HG03066 (cell line): ENCODE measurements at regions not wholly inside any gene's neighbourhood (a gene's known extent, or its start where the extent isn't known, plus 50 kb on each side); places are given as distances from the start of the nearest gene placed in this dataset.
A peak's percentile ranks its signal among the peaks of the same experiment; 100 is the strongest.
"Not testable (repeated sequence)": the region's sequence is repeated elsewhere in the genome, so short reads cannot be mapped to it uniquely, and the experiment has no call there.

Source experiments
- ATAC-seq: cut with Tn5 transposase; IDR thresholded peaks from one replicate; pipeline ENCODE4 v1.9.1; 2021; ENCODE audit warnings: low read depth; ENCODE audit not compliant: unreplicated experiment

DNA sequence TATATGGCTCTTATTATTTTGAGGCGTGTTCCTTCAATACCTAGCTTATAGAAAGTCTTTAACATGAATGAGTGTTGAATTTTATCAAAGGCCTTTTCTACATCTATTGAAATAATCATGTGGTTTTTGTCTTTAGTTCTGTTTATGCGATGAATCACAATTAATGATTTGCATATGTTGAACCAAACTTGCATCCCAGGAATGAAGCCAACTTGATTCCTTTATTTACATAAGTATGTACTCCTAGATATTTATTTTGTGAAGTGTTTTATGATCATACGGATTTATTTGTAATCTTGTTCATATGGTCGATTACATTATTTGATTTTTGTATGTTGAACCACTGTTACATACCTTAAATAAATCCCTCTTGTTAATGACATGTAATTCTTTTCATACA, 244.3 kb upstream of the KCND2 start:
- no peak for ATAC-seq

DNA sequence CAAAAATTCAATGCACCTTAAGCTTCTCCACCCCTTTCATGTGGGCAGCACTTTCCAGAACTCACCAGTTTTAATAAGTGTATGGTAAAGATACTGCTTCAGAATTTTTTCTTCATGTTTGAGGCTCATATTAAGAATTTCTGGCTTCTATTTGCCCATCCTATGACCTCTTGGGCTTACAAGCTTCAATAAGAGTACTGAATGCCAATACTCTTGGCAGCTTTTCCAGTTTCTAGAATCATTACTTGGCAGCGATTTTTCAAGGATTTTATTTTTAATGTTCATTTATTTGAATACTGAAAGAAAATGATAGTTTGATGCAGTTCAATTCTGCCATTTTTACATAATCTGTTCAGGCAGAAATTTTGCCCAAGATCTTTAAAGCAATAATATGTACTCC, 242.1 kb upstream of the KCND2 start:
- no peak for ATAC-seq

DNA sequence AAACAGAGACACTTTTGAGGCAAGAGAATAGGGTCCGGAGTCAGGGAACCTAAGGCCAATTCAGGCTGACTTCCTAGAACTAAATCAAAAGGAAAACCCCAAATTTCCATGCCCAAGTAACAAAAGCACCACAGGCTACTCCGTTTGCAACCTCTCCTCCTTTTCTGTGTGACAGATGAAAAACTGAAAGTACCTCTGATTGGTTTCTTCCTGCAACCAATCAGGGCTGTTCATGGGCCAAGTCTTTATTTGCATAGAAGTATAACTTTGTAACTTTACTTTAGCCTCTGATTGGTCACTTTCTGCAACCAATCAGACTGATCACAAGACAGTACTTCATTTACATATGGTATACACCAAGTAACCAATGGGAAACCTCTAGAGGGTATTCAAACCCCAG, 239.9 kb upstream of the KCND2 start:
- ATAC-seq, result no peak

DNA sequence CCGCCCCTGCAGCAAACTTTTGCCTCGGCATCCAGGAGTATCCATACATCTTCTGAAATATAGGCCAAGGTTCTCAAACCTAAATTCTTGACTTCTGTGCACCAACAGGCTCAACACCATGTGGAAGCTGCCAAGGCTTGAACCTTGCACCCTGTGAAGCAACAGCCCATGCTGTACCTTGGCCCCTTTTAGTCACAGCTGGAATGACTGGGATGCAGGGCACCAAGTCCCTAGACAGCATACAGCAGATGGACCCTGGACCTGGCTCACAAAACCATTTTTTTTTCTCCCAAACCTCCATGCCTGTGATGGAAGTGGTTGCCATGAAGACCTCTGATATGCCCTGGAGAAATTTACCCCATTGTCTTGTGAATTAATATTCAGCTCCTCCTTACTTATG, 233.8 kb upstream of the KCND2 start:
- ATAC-seq, result no peak

DNA sequence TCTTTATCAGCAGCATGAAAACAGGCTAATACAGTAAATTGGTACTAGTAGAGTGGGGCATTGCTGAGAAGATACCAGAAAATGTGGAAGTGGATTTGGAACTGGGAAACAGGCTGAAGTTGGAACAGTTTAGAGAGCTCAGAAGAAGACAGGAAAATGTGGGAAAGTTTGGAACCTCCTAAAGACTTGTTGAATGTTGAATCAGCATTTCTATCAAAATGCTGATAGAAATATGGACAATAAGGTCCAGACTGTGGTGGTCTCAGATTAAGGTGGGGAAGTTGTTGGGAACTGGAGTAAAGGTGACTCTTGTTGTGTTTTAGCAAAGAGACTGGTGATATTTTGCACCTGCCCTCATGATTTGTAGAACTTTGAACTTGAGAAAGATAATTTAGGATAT, 231.2 kb upstream of the KCND2 start:
- no peak for ATAC-seq

DNA sequence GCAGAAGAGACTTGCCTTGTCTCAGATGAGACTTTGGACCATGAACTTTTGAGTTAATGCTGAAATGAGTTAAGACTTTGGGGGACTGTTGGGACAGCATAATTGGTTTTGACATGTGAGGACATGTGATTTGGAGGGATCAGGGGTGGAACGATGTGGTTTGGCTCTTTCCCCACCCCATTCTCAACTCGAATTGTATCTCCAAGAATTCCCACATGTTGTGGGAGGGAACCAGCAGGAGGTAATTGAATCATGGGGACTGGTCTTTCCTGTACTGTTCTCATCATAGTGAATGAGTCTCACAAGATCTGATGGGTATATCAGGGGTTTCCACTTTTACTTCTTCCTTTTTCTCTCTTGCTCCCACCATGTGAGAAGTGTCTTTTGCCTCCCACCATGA, 229.7 kb upstream of the KCND2 start:
- ATAC-seq, result no peak

DNA sequence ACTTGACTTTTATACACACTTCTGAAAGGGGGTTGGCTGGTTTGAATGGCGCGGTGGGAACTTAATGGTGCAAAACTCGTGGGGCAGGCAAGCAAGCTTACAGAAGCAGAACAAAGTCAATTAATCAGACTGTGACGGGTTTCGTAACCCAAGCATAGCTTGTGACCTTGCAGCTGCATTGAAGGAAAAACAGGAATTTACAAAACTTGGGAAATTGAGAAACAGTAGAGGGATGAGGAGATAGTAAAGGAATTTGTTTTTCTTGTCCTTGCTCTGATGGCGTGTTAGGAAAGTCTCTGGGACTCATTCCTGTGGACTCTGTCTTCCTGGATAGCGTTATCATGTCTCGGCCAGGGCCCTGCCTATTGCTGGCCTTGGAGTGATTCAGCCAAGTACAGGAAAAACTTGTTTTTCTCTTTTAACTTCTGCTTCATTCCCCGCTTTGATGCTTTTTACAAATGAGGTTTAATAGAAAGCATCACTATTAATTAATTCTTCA, 220.0 kb upstream of the KCND2 start:
- no peak for ATAC-seq

DNA sequence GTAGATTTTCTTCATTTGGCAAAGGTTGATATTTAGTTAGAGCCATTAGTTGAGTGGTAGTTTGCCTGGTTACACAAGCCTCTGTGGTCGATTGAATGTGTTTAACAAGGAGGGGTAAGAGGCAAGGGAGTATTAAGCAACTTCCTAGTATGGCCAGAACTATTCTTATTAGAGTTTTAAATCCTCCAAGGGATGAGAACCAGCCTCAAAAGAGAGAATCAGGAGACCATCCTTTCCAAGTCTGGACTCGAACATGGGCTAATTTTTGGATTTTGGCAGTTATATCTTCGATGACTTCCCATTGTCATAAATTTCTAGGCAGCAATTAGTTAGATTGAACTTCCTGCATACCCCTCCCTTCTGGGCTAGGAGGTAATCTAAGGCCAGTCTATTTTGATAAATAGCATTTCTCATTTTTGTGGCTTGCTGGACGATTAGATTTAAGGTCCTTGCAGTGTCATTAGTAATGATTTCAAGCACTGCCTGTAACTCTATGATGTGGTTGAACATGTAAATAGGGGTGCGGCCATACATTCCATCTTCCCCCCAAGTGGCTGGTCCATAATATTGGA, 219.5 kb upstream of the KCND2 start:
- no peak for ATAC-seq

DNA sequence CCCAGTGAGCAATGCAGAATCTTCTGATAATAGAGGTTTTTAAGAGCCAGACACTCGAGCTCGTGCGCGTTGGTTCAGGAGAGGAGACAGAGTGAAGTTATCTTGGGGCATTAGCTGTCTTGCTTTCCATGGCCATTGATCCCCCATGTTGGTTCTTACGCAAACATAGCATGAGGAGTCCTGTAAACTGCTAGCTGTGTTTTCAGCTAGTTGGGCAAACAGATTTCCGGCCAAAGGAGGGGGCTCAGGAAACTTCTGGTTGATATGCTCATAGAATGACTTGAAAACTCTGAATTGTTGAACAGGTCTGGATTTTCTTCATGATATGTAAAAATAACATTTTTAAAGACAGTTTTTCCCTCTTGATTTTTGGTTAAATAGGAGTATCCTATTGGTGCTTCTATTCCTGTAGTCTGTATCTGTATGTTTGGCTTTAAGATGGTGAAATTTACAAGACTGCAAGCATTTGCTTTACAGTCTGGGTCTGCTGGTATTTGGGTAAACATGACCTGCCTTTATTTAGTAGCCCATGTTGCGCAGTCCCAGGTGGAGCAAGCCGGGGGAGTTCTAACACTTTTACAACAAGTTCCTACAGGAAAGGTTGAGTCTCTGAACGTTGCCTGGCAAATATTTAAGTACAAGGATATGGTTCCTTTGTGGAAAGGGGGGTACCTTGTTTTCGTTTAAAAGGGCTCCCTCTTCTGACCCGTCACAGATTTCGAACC, 218.4 kb upstream of the KCND2 start:
- ATAC-seq, result no peak

DNA sequence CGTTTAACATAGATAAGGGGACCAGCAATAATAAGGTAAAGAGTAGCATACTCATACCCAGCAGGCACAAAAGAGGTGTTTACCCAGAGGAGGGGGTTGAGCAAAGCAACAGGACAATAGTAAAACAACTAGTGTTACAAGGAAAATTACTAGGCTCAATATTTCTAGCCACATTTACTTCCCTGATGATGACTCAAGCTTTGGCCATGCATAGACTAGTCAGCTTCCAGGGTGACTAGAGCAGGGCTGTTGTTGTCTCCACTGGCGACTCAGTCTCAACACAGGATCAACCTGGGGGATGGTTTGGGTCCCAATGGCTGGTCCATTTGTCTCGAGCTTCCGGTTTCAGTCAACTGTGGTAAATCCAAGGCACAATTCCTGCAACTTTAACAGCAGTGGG, 217.7 kb upstream of the KCND2 start:
- ATAC-seq, result no peak

DNA sequence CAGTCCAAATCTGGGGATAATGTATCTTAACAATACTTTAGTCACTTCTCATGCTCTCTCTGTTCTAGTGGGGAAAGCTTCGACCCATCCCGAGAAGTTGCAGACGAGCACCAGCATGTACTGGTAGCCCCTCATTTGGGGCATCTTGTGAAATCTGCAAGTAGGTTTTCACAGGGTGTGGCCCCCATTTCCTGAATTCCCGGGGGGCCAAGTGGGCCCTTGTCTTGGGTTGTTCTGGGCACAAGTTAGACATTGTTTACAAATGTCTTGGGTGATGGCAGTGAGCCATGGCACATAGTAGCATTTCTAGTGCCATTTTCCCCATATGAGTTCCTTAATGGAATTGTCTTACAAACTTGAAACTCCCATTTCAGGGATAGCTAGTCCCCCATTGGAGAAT, 216.7 kb upstream of the KCND2 start:
- no peak for ATAC-seq

DNA sequence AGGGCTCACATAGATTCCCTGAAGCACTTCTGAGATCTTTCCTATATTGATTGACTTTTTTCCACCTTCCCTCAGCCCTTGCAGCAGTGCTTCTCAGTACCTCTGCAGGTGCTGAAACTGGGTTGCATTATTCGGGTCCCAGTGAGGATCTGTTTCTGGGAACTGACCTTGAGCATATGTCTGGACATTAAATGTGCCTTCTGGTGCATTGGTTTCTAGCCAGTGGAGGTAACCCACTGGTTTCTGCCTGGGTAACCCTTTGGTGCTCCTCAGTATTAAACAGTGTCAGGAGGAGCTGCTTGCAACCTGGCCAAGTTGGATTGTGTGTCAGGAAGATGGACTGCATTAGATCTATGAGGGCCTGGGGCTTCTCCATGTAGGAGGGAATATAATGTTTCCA, 213.3 kb upstream of the KCND2 start:
- ATAC-seq, result no peak

DNA sequence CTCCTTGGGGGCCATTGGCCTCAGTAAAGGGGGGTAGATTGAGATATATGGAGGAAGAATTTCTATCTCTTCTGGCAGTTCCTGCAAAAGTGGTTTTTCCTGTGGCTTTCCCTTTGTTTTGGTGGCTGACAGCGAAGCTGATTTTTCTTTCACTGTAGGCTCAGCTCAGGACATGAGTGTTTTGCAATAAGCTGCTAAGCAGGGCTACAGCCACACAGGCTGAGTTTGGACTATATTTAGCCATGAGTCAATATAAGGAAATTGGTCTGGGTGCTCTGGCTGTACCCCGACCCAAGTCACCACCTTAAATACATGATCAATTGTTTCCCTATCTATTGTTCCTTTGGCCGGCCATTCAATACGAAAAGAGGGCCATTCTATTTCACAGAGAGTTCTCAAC, 212.7 kb upstream of the KCND2 start:
- ATAC-seq, result no peak

DNA sequence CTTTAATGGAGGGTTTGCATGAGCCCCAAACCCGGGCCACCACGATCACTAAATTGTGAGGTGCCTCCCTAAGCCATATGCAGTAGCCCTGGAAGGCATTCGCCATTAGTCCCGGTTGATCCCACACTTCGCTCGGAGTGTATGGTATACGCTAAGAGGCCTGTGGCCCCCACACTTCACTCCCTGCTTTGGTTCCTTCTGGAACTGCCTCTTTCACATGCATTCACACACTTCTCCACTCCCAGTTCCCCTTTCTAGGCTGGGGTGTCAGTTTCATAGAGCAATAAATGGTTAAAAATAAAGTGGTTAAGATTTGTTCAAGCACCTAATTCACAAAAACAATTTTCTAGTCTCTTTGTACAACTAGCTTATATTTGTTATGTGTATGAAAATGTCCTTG, 212.1 kb upstream of the KCND2 start:
- ATAC-seq, result no peak

DNA sequence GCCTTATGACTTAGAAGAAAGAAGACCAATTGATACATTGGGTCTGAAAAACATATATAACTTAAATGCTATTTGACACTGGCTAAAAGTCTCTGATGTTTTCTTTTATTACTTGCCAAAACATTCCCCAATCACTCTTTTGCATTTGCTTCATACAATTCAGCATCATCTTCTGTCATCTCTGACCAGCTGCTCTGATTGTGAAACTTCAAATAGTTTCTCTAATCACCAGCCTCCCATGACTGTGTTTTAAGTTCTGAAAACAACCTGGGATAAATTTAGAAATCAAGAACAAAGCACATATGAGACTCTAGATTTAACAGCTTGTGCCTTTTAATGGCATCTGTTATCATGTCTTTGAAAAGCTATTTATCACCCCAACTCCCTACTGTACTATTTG, 208.4 kb upstream of the KCND2 start:
- ATAC-seq, result peak; percentile 87

DNA sequence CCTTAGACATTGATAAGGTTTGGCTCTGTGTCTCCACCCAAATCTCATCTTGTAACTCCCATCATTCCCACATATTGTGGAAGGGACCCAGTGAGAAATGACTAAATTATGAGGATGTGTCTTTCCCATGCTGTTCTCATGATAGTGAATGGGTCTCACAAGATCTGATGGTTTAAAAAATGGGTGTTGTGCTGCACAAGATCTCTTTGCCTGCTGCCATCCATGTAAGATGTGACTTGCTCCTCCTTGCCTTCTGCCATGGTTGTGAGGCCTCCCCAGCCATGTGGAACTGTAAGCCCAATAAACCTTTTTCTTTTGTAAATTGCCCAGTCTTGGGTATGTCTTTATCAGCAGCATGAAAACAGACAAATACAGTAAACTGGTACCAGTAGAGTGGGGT, 206.1 kb upstream of the KCND2 start:
- not testable (repeated sequence) for ATAC-seq

DNA sequence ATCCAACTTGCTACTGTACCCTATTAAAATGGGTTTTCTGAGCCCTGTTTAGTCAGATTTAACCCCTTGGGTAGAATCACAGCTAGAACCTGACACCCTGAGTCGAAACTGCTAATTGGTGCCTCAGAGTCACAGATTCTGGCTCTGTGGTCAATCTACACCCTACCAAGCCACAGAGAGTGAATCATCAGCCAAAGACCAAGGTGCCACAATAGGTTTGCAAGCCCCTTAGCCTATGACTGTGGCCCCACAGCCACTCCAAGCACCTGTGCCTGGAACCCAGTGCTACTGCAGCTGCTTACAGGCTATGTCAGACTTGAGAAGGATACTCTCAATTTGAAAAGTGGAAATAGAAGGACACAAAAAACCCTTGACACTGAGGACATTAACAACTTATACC, 202.8 kb upstream of the KCND2 start:
- ATAC-seq, result no peak

DNA sequence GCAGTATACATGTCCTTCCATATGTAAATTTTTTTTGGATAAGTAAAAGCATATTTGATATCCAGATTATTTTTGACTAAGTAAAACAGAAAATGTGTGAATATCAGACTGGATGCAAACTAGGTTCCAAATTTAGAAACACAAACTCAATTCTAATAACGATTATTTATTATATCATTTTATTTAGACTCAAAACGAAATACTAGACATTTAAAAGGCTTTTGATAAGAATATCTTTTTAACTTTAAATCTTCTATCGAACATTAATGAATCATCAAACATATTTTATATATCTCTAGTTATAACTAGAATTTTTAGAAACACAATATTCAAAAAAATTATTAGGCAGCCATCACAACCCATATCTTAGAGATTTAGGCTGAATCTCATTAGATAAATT, 195.2 kb upstream of the KCND2 start:
- ATAC-seq, result no peak

DNA sequence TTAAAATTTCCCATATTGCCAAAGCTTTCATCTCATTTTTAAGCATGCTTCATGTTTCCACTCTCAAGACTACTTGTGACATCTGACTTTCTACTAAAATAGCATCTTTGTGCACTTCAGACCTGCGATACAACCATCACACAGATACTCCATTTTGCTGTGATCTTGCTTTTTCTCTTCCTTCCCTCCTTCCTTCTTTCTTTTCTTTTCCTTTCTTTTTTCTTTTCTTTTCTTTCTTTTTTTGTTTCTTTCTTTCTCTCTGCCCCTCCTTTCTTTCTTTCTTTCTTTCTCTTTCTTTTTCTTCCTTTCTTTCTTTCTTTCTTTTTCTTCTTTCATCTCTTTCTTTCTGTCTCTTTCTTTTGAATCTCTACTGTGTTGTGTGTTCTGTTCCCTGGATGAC, 194.0 kb upstream of the KCND2 start:
- no peak for ATAC-seq

DNA sequence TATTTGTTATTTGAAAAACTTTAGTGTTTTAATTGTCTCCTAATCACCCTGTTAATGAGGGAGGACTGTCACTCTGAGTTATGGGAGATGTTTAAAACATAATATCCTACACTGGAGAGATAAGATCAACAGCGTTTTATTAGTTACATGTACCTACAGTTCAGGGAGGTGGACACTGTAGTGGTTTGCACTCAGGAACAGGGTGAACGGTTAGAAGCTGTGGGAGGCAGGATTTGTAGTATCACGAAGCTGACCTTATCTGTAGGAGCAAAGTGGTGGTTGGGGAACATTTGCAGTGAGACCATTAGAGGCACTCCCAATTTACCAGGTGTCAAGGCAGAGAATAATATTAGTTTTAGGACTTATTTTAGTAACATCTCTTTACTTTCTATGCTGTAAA, 193.3 kb upstream of the KCND2 start:
- no peak for ATAC-seq

DNA sequence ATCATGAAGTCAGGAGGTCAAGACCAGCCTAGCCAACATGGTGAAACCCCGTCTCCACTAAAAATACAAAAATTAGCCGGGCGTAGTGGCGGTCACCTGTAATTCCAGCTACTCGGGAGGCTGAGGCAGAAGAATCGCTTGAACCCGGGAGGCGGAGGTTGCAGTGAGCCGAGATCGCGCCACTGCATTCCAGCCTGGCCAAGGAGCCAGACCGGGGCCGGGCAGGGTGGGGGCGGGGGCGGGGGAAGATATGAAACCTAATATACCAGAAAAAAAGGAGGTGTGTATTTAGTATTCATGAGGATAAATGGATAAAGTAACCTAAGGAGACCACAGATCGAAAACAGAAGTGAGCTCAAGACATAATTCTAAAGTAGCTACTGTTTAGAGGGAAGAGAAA, 186.5 kb upstream of the KCND2 start:
- ATAC-seq, result not testable (repeated sequence)

DNA sequence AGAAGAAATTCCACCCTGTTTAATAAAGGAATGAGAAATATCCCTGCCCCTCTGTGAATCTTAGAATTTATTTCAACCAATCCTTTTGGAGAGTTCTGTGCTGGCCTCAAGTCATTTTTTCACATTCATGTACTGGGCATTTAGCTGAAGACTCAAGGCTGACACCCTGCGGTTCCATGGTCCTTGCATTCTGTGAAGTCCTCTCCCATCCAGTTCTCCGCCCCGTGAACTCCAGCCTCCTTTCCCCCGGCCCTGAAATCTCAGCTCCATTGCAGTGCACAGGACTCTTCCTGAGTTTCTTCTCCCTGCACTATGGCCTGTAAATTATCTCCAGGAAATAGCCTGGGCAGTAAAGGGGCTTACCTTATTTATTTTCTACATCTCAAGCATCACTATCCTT, 183.0 kb upstream of the KCND2 start:
- ATAC-seq, result no peak

DNA sequence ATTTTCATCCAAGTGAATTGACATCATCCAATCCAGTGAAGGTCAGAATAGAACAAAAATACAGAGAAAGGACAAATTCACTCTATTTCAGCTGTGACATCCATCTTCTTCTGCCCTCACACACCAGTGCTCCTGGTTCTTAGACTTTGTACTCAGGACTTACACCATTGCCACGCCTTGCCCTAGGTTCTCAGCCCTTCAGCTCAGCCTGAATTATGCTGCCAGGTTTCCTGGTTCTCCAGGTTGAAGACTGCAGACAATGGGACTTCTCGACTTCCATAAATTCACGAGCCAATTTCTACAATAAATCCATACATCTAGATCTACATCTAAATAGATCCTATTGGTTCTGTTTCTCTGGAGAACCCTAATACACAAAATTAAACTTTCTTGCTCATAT, 181.2 kb upstream of the KCND2 start:
- no peak for ATAC-seq
